Endothelial cell (in vitro differentiated cells): ENCODE measurements at regions not wholly inside any gene's neighbourhood (a gene's known extent, or its start where the extent isn't known, plus 50 kb on each side); places are given as distances from the start of the nearest gene placed in this dataset.

Source experiments
- DNase-seq: peaks from one replicate; pipeline ENCODE4 v3.0.0; 2021; ENCODE audit warnings: low spot score
- H3K27ac Mint-ChIP-seq: one replicate; pipeline ENCODE4 v1.8.0; 2021; ENCODE audit warnings: mixed read lengths, inconsistent platforms; ENCODE audit not compliant: unreplicated experiment
- H3K27me3 Mint-ChIP-seq: one replicate; pipeline ENCODE4 v1.8.0; 2021; ENCODE audit warnings: mild to moderate bottlenecking, moderate library complexity, mixed read lengths, inconsistent platforms; ENCODE audit not compliant: unreplicated experiment
- H3K36me3 Mint-ChIP-seq: one replicate; pipeline ENCODE4 v1.8.0; 2021; ENCODE audit warnings: mild to moderate bottlenecking, low read depth, mixed read lengths, inconsistent platforms; ENCODE audit not compliant: unreplicated experiment
- H3K4me1 Mint-ChIP-seq: one replicate; pipeline ENCODE4 v1.8.0; 2021; ENCODE audit warnings: mild to moderate bottlenecking, mixed read lengths, inconsistent platforms; ENCODE audit not compliant: unreplicated experiment
- H3K4me3 Mint-ChIP-seq: one replicate; pipeline ENCODE4 v1.8.0; 2021; ENCODE audit warnings: mild to moderate bottlenecking, mixed read lengths, inconsistent platforms; ENCODE audit not compliant: unreplicated experiment
- H3K9me3 Mint-ChIP-seq: one replicate; pipeline ENCODE4 v1.8.0; 2021; ENCODE audit warnings: mixed read lengths, inconsistent platforms; ENCODE audit not compliant: unreplicated experiment
- TF ChIP-seq, protein P1 (sequence below): fragments of 200-600 bp; sonication (generic); IDR thresholded peaks from one replicate; pipeline ENCODE4 v1.5.0; 2021; ENCODE audit warnings: antibody characterized with exemption; ENCODE audit not compliant: unreplicated experiment

DNA sequence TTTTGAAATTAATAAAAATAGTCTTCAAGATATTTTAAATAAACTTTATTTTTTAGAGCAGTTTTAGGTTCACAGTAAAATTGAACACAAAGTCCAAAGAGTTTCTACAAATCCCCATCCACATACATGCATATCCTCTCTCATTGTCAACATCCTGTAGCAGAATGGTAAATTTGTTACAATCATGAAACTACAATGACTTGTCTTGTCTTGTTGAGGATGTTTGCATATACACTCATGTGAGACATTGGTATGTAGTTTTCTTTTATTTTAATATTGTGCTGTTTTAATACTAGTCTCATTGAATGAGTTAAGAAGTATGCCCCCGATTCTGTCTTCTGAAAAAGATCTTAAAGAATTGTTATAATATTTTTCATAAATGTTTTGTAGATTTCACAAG, 447.0 kb upstream of the EDIL3 start:
- H3K4me1 Mint-ChIP-seq: no peaks in the 10 kb centered on the region
- H3K4me3 Mint-ChIP-seq: no peak overlapping the region
- TF ChIP-seq, protein P1, sequence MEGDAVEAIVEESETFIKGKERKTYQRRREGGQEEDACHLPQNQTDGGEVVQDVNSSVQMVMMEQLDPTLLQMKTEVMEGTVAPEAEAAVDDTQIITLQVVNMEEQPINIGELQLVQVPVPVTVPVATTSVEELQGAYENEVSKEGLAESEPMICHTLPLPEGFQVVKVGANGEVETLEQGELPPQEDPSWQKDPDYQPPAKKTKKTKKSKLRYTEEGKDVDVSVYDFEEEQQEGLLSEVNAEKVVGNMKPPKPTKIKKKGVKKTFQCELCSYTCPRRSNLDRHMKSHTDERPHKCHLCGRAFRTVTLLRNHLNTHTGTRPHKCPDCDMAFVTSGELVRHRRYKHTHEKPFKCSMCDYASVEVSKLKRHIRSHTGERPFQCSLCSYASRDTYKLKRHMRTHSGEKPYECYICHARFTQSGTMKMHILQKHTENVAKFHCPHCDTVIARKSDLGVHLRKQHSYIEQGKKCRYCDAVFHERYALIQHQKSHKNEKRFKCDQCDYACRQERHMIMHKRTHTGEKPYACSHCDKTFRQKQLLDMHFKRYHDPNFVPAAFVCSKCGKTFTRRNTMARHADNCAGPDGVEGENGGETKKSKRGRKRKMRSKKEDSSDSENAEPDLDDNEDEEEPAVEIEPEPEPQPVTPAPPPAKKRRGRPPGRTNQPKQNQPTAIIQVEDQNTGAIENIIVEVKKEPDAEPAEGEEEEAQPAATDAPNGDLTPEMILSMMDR: no peak
- no peak for DNase-seq
- no peaks in the 10 kb centered on the region for H3K9me3 Mint-ChIP-seq
- H3K27me3 Mint-ChIP-seq: no peaks in the 10 kb centered on the region
- H3K27ac Mint-ChIP-seq: no peak overlapping the region
- no peaks in the 10 kb centered on the region for H3K36me3 Mint-ChIP-seq

DNA sequence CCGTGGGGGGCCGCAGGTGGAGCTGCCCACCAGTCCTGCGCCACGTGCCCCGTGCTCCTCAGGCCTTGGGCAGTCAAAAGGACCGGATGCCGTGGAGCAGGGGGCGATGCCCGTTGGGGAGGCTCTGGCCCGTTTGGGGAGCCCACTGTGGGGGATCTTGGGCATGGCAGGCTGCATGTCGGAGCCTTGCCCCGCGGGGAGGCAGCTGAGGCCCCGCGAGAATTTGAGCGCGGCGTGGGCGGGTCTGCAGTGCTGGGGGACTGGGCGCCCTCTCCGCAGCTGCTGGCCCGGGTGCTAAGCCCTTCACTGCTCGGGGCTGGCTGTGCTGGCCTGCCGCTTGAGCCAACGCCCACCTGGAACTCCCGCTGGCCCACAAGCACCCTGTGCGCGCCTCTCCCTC, 445.6 kb upstream of the EDIL3 start:
- Mint-ChIP-seq H3K9me3 (no peaks in the 10 kb centered on the region), H3K4me1 (no peaks in the 10 kb centered on the region), H3K27ac (no peak overlapping the region), H3K4me3 (no peak overlapping the region), H3K27me3 (no peaks in the 10 kb centered on the region), H3K36me3 (no peaks in the 10 kb centered on the region)
- DNase-seq: no peak
- TF ChIP-seq, protein P1: no peak

DNA sequence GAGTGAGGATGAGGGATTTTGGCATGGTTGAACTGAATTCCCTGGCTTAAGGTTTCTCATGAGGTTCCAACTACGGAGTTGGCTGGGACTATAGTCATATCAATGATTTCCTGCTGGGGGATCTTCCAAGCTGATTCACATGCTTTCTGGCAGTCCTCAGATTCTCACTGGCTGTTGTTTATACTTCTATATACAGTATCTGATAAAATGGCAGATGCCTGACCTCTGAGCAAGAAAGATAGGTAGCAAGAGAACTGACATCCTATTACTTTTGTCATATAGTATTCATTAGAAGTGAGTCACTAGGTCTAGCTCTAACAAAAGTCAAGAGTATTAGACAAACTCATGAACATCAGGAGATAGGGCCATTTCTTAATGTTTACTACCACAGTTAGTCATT, 440.9 kb upstream of the EDIL3 start:
- Mint-ChIP-seq H3K9me3 (no peaks in the 10 kb centered on the region), H3K27me3 (no peaks in the 10 kb centered on the region)
- DNase-seq: no peak

DNA sequence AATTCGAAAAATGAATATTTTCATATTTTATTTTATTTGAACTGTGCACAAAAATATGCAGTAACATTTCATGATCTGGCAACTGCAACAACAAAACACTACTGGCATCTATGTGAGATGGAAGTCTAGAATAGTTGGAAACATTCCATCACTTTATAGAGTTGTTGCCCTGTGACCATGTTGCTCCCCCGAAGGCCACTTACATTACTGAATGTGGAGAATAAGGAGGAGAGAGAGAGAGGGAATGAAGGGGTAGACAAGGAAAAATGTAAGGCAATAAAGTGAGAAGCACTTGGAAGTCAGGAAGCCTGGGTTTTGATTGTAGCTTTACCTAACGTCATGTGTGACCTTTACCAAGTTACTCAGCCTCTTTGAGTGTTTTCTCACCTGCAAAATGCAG, 437.2 kb upstream of the EDIL3 start:
- H3K36me3 Mint-ChIP-seq: no peaks in the 10 kb centered on the region
- no peaks in the 10 kb centered on the region for H3K4me1 Mint-ChIP-seq
- TF ChIP-seq, protein P1: no peak
- peaks cover under 1% of the 10 kb centered on the region for H3K27me3 Mint-ChIP-seq
- no peaks in the 10 kb centered on the region for H3K9me3 Mint-ChIP-seq
- DNase-seq: no peak
- no peak overlapping the region for H3K27ac Mint-ChIP-seq
- H3K4me3 Mint-ChIP-seq: no peak overlapping the region

More for the DNA sequence above, 440.9 kb upstream of the EDIL3 start:
- TF ChIP-seq, protein P1: no peak
- Mint-ChIP-seq H3K4me1 (no peaks in the 10 kb centered on the region), H3K27ac (no peak overlapping the region), H3K36me3 (no peaks in the 10 kb centered on the region), H3K4me3 (no peak overlapping the region)

DNA sequence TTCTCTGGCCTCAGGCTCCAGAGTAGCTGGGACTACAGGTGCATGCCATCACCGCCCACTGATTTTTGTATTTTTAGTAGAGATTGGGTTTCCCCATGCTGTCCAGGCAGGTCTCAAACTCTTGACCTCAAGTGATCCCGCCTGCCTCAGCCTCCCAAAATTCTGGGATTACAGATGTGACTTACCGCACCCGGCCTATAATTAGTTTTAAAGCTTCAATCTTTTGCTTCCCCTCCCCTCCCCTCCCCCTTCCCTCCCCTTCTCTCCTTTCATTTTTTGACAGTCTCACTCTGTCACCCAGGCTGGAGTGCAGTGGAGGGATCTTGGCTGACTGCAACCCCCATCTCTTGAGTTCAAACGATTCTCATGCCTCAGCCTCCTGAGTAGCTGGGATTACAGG, 433.3 kb upstream of the EDIL3 start:
- TF ChIP-seq, protein P1: no peak
- Mint-ChIP-seq H3K4me3 (no peak overlapping the region), H3K9me3 (no peaks in the 10 kb centered on the region), H3K4me1 (no peaks in the 10 kb centered on the region), H3K36me3 (no peaks in the 10 kb centered on the region), H3K27ac (no peak overlapping the region), H3K27me3 (peaks cover 2% of the 10 kb centered on the region)
- no peak for DNase-seq
